Stimulated activated CD4-positive, alpha-beta T cell treated with anti-CD3 and anti-CD28 coated beads, Interleukin-4, amount 100 ng/mL, for 48 hours (primary cell): ENCODE measurements at regions not wholly inside any gene's neighbourhood (a gene's known extent, or its start where the extent isn't known, plus 50 kb on each side); places are given as distances from the start of the nearest gene placed in this dataset.

Source experiments
- DNase-seq, 2 donors: peaks; one replicate each; pipeline ENCODE4 v3.0.0-alpha.2; 2020; ENCODE audit warnings: low read depth in 2 of 2

GRCh38 chr1:117803318-117803717, 126.1 kb downstream of the GDAP2 start:
- no peak for DNase-seq

DNA sequence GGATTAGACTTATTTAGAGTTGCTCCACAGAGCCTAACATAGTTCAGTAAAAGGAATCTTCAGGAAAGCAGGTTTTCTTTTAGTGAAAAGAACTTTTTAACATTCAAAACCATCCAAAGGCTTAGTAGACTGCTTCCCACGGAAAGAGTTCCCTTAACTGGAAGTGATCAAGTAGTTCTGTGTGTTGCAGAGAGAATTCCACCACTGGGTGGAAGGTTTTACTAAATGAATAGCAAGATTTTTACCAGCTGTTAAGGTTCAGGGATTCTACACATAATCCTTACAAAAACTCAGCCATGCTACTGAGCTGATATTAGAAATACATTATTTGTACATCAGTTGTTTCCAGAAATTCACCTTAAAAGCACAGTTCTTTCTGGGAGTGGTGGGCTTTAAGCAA, 119.7 kb downstream of the GDAP2 start:
- DNase-seq = no peak

DNA sequence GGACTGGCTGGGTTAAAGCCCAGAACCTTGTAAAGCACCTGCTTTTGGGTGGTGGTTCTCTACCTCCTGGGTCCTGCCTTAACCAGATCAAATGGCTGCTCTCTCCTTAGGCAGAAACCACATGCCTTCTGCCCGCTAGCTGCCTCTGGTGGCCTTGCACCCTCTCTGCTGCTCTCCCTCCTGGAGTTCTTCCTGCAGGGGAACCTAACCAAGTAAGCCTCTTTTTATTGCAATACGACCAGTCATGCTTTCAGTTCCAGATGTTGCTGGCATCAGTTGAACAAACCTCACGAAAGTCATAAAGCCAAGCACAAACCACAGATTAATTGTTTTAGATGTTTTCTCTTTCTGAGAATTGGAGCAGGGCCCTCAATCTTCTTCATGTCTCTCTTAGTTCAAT, 118.9 kb downstream of the GDAP2 start:
- DNase-seq = no peak

DNA sequence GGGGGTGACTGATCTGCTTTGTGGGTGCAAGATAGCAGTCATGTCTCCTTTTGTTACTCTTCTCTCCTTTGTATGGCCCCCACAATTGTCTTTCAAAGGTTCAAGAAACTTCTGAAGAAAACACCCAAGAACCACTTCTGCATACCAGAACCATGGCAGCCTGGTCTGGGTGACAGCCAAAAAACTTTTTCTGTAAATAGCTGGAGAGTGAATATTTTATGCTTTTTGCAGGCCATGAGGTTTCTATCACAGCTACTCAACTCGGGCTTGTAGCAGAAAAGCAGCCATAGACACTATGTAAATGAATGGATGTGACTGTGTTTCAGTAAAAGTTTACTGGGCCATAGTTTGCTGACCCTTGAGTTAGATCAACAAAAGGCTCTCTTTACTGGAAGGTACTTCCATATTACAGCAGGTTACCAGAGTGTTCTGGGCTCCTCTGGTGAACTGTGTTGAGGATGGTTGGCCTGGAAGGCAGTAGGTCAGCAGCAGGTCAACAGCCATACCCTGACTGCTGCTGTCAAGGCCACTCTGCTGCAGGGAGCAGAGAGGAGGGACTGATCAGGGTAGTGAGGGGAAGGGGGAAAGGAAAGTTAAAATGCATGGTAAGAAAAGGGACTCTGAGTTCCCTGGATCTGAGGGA, 116.4 kb downstream of the GDAP2 start:
- no peak for DNase-seq
